Endothelial cell (in vitro differentiated cells): ENCODE measurements at regions not wholly inside any gene's neighbourhood (a gene's known extent, or its start where the extent isn't known, plus 50 kb on each side); places are given as distances from the start of the nearest gene placed in this dataset.
"Not testable (repeated sequence)": the region's sequence is repeated elsewhere in the genome, so short reads cannot be mapped to it uniquely, and the experiment has no call there.

Experiments
- DNase-seq: peaks from one replicate; pipeline ENCODE4 v3.0.0; 2021; ENCODE audit warnings: low spot score
- H3K27ac Mint-ChIP-seq: one replicate; pipeline ENCODE4 v1.8.0; 2021; ENCODE audit warnings: mixed read lengths, inconsistent platforms; ENCODE audit not compliant: unreplicated experiment
- H3K27me3 Mint-ChIP-seq: one replicate; pipeline ENCODE4 v1.8.0; 2021; ENCODE audit warnings: mild to moderate bottlenecking, moderate library complexity, mixed read lengths, inconsistent platforms; ENCODE audit not compliant: unreplicated experiment
- H3K36me3 Mint-ChIP-seq: one replicate; pipeline ENCODE4 v1.8.0; 2021; ENCODE audit warnings: mild to moderate bottlenecking, low read depth, mixed read lengths, inconsistent platforms; ENCODE audit not compliant: unreplicated experiment
- H3K4me1 Mint-ChIP-seq: one replicate; pipeline ENCODE4 v1.8.0; 2021; ENCODE audit warnings: mild to moderate bottlenecking, mixed read lengths, inconsistent platforms; ENCODE audit not compliant: unreplicated experiment
- H3K4me3 Mint-ChIP-seq: one replicate; pipeline ENCODE4 v1.8.0; 2021; ENCODE audit warnings: mild to moderate bottlenecking, mixed read lengths, inconsistent platforms; ENCODE audit not compliant: unreplicated experiment
- H3K9me3 Mint-ChIP-seq: one replicate; pipeline ENCODE4 v1.8.0; 2021; ENCODE audit warnings: mixed read lengths, inconsistent platforms; ENCODE audit not compliant: unreplicated experiment
- TF ChIP-seq, protein P1 (sequence below): fragments of 200-600 bp; sonication (generic); IDR thresholded peaks from one replicate; pipeline ENCODE4 v1.5.0; 2021; ENCODE audit warnings: antibody characterized with exemption; ENCODE audit not compliant: unreplicated experiment

GRCh38 chrX:88991583-88992132 is 244.6 kb downstream of the CPXCR1 start:
- Mint-ChIP-seq H3K27me3 (no peaks in the 10 kb centered on the region), H3K36me3 (no peaks in the 10 kb centered on the region), H3K27ac (peak overlapping the region; percentile 71), H3K9me3 (no peaks in the 10 kb centered on the region), H3K4me3 (no peak overlapping the region), H3K4me1 (peaks cover 19% of the 10 kb centered on the region)
- TF ChIP-seq, protein P1, sequence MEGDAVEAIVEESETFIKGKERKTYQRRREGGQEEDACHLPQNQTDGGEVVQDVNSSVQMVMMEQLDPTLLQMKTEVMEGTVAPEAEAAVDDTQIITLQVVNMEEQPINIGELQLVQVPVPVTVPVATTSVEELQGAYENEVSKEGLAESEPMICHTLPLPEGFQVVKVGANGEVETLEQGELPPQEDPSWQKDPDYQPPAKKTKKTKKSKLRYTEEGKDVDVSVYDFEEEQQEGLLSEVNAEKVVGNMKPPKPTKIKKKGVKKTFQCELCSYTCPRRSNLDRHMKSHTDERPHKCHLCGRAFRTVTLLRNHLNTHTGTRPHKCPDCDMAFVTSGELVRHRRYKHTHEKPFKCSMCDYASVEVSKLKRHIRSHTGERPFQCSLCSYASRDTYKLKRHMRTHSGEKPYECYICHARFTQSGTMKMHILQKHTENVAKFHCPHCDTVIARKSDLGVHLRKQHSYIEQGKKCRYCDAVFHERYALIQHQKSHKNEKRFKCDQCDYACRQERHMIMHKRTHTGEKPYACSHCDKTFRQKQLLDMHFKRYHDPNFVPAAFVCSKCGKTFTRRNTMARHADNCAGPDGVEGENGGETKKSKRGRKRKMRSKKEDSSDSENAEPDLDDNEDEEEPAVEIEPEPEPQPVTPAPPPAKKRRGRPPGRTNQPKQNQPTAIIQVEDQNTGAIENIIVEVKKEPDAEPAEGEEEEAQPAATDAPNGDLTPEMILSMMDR, result no peak
- no peak for DNase-seq

- DNase-seq, result no peak
- Mint-ChIP-seq H3K27me3 (no peaks in the 10 kb centered on the region), H3K9me3 (no peaks in the 10 kb centered on the region), H3K27ac (no peak overlapping the region), H3K4me3 (no peak overlapping the region), H3K4me1 (no peaks in the 10 kb centered on the region), H3K36me3 (no peaks in the 10 kb centered on the region)
- TF ChIP-seq, protein P1, result no peak
Measured at GRCh38 chrX:89021964-89022363, 274.9 kb downstream of the CPXCR1 start.

DNA sequence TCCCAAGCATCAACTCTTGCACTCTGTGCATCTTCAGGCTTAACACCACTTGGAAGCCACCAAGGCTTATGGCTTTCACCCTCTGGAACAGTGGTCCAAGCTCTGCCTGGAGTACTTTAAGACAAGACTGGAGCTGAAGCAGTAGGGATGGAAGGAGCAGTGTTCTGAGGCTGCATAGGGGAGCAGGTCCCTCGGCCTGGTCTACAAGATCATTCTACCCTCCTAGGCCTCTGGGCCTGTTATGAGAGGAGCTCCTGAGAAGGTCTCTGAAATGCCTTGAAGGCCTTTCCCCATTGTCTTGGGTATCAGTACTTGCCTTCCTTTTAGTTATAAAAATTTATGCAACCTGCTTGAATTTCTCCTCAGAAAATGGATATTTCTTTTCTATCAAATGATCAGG is 286.7 kb downstream of the CPXCR1 start:
- Mint-ChIP-seq H3K27ac (no peak overlapping the region), H3K9me3 (no peaks in the 10 kb centered on the region), H3K36me3 (peaks cover 5% of the 10 kb centered on the region), H3K27me3 (peaks cover 1% of the 10 kb centered on the region), H3K4me1 (no peaks in the 10 kb centered on the region), H3K4me3 (no peak overlapping the region)
- DNase-seq, result no peak
- TF ChIP-seq, protein P1, result no peak

GRCh38 chrX:89034679-89035078 is 287.7 kb downstream of the CPXCR1 start:
- TF ChIP-seq, protein P1, result no peak
- Mint-ChIP-seq H3K4me3 (no peak overlapping the region), H3K27me3 (peaks cover 1% of the 10 kb centered on the region), H3K4me1 (no peaks in the 10 kb centered on the region), H3K9me3 (no peaks in the 10 kb centered on the region), H3K36me3 (peaks cover 5% of the 10 kb centered on the region), H3K27ac (no peak overlapping the region)
- DNase-seq, result no peak

DNA sequence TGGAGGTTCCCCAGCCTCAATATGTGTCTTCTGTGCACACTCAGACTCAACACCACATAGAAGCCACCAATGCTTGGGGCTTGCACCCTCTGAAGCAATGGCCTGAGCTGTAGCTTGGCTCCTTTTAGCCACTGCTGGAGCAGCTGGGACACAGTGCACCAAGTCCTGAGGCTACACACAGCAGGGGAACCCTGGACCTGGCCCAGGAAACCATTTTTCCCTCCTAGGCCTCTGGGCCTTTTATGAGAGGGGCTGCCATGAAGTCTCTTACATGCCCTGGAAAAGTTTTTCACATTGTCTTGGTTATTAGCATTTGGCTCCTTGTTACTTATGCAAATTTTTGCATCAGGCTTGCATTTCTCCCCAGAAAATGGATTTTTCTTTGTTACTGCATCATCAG is 306.2 kb downstream of the CPXCR1 start:
- Mint-ChIP-seq H3K27me3 (no peaks in the 10 kb centered on the region), H3K9me3 (no peaks in the 10 kb centered on the region), H3K4me1 (no peaks in the 10 kb centered on the region), H3K27ac (no peak overlapping the region), H3K4me3 (no peak overlapping the region), H3K36me3 (no peaks in the 10 kb centered on the region)
- DNase-seq, result no peak
- TF ChIP-seq, protein P1, result no peak

DNA sequence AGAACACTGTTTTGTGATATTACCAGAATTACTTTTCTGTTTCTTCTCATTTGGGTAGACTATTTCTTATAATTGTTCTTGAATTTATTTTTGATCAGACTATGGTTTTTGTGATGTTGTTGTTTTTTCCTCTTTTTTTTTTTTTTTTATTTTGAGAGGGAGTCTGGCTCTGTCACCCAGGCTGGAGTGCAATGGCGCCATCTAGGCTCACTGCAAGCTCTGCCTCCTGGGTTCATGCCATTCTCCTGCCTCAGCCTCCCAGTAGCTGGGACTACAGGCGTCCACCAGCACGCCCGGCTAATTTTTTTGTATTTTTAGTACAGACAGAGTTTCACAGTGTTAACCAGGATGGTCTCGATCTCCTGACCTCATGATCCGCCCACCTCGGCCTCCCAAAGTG is 352.6 kb downstream of the CPXCR1 start:
- H3K27ac Mint-ChIP-seq, H3K4me1 Mint-ChIP-seq, H3K36me3 Mint-ChIP-seq, H3K27me3 Mint-ChIP-seq, H3K4me3 Mint-ChIP-seq, H3K9me3 Mint-ChIP-seq: not testable (repeated sequence)
- peak; percentile 5 for DNase-seq
